Keratinocyte (primary cell): ENCODE measurements at regions not wholly inside any gene's neighbourhood (a gene's known extent, or its start where the extent isn't known, plus 50 kb on each side); places are given as distances from the start of the nearest gene placed in this dataset.

Experiments used
- CTCF ChIP-seq, 3 experiments: IDR thresholded peaks in 1 of 3; conservative IDR thresholded peaks in 1 of 3; optimal IDR thresholded peaks in 1 of 3; 2 replicates in 2 of 3; 3 replicates in 1 of 3; pipeline versions ENCODE3 to v1.5.1; 2011; ENCODE audit warnings: low read length in 3 of 3, mild to moderate bottlenecking in 3 of 3, moderate library complexity in 2 of 3, control low read depth in 1 of 3, inconsistent platforms in 1 of 3; ENCODE audit not compliant: insufficient read depth in 2 of 3; ENCODE audit errors: extremely low read depth in 1 of 3
- EZH2 ChIP-seq: IDR thresholded peaks from one replicate; pipeline ENCODE4 v1.6.1; 2012; ENCODE audit warnings: inconsistent platforms, mild to moderate bottlenecking, low read length, moderate library complexity

DNA sequence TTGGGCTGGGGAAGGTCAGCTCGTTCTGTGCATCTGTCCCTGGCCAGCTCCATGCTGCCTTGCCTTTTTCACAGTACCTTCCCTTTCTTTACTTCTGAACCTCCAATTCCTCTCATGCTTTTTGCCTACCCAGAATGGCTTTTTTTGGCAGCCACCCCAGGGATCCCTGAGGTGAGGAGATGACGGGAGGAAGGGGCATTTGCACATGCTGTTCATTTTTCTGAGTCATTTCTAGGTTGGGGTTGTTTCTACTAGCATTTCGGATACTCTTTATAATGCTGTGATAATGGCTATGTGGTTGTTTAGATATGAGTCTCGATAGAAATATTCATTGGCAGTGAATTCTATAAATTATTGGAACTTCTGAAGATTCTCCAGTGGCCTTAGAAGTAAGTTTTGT lies 415.1 kb upstream of the FZD8 start:
- TF ChIP-seq CTCF (optimal IDR thresholded peaks at IDR 0.05 in 1 of 3, IDR thresholded peaks at IDR 0.05 in 1 of 3, conservative IDR thresholded peaks at IDR 0.05 in 1 of 3; ENCODE audit: extremely low read depth in 1 of 3, insufficient read depth in 2 of 3, low read length in 3 of 3) (no peak), EZH2 (no peak)
